ENCODE measurements at regions not wholly inside any gene's neighbourhood (a gene's known extent, or its start where the extent isn't known, plus 50 kb on each side); places are given as distances from the start of the nearest gene placed in this dataset.
"Not testable (repeated sequence)": the region's sequence is repeated elsewhere in the genome, so short reads cannot be mapped to it uniquely, and the experiment has no call there.

- CTCF ChIA-PET = no interaction called here
- DNase-seq (ENCODE audit: low read depth, low spot score) = no peak
- no peak overlapping the region for H3K27ac ChIP-seq (ENCODE audit: low read depth, low read length)
- TF ChIP-seq CTCF (IDR thresholded peaks at IDR 0.05; ENCODE audit: low read depth, low read length) = no peak
- peaks cover 50% of the 10 kb centered on the region for H3K9me3 ChIP-seq (ENCODE audit: control insufficient read depth, insufficient read depth, low read length)
- POLR2A ChIA-PET = no interaction called here
- no peaks in the 10 kb centered on the region for H3K27me3 ChIP-seq (ENCODE audit: control insufficient read depth, insufficient read depth, low read length)
- H3K4me3 ChIP-seq (ENCODE audit: low read depth, low read length) = no peak overlapping the region
Measured at GRCh38 chr20:30503992-30504570, 753.4 kb upstream of the DEFB115 start.

GRCh38 chr20:30505566-30505965 lies 751.9 kb upstream of the DEFB115 start:
- peaks cover 49% of the 10 kb centered on the region for H3K9me3 ChIP-seq (ENCODE audit: control insufficient read depth, insufficient read depth, low read length)
- POLR2A ChIA-PET = no interaction called here
- H3K27me3 ChIP-seq (ENCODE audit: control insufficient read depth, insufficient read depth, low read length) = no peaks in the 10 kb centered on the region
- H3K27ac ChIP-seq (ENCODE audit: low read depth, low read length) = no peak overlapping the region
- DNase-seq (ENCODE audit: low read depth, low spot score) = no peak
- CTCF ChIA-PET = no interaction called here
- TF ChIP-seq CTCF (IDR thresholded peaks at IDR 0.05; ENCODE audit: low read depth, low read length) = no peak
- H3K4me3 ChIP-seq (ENCODE audit: low read depth, low read length) = no peak overlapping the region

GRCh38 chr20:30506100-30506499 lies 751.4 kb upstream of the DEFB115 start:
- DNase-seq (ENCODE audit: low read depth, low spot score) = no peak
- no peak for TF ChIP-seq CTCF (IDR thresholded peaks at IDR 0.05; ENCODE audit: low read depth, low read length)
- ChIA-PET POLR2A (no interaction called here), CTCF (no interaction called here)
- no peaks in the 10 kb centered on the region for H3K27me3 ChIP-seq (ENCODE audit: control insufficient read depth, insufficient read depth, low read length)
- H3K27ac ChIP-seq (ENCODE audit: low read depth, low read length) = no peak overlapping the region
- no peak overlapping the region for H3K4me3 ChIP-seq (ENCODE audit: low read depth, low read length)
- H3K9me3 ChIP-seq (ENCODE audit: control insufficient read depth, insufficient read depth, low read length) = peaks cover 49% of the 10 kb centered on the region

- H3K4me3 ChIP-seq (ENCODE audit: low read depth, low read length); H3K27ac ChIP-seq (ENCODE audit: low read depth, low read length); CTCF ChIA-PET; POLR2A ChIA-PET; DNase-seq (ENCODE audit: low read depth, low spot score); H3K27me3 ChIP-seq (ENCODE audit: control insufficient read depth, insufficient read depth, low read length): not testable (repeated sequence)
- peaks cover 63% of the 10 kb centered on the region for H3K9me3 ChIP-seq (ENCODE audit: control insufficient read depth, insufficient read depth, low read length)
Measured at GRCh38 chr20:30508382-30508781, 749.1 kb upstream of the DEFB115 start.

GRCh38 chr20:30511322-30512030 lies 746.0 kb upstream of the DEFB115 start:
- DNase-seq (ENCODE audit: low read depth, low spot score) = no peak
- CTCF ChIA-PET = no interaction called here
- H3K27ac ChIP-seq (ENCODE audit: low read depth, low read length) = no peak overlapping the region

More at GRCh38 chr20:30511322-30512030, 746.0 kb upstream of the DEFB115 start:
- POLR2A ChIA-PET = no interaction called here
- Histone ChIP-seq H3K9me3 (ENCODE audit: control insufficient read depth, insufficient read depth, low read length) (peaks cover 64% of the 10 kb centered on the region), H3K27me3 (ENCODE audit: control insufficient read depth, insufficient read depth, low read length) (no peaks in the 10 kb centered on the region), H3K4me3 (ENCODE audit: low read depth, low read length) (no peak overlapping the region)
- TF ChIP-seq CTCF (IDR thresholded peaks at IDR 0.05; ENCODE audit: low read depth, low read length) = no peak

Data from AG04450 (cell line).